HCT116 (cell line): ENCODE measurements at regions not wholly inside any gene's neighbourhood (a gene's known extent, or its start where the extent isn't known, plus 50 kb on each side); places are given as distances from the start of the nearest gene placed in this dataset.

ENCODE experiments used
- ATAC-seq: fragments of 200-7000 bp; cut with Tn5 transposase; 2 replicates; pipeline ENCODE4 v1.9.1; 2020; ENCODE audit warnings: mild to moderate bottlenecking, moderate library complexity
- BruUV-seq: library from RNA; stranded (reverse); fragments of 400-500 nt; replicated peaks from 2 replicates; lab custom pipeline; 2021; lab: Mats Ljungman, UMichigan
- CTCF ChIA-PET: fragments of 300-600 bp; sonication (Branson Sonifier 250); formaldehyde crosslinking; loops from one replicate; lab custom pipeline; 2021; ENCODE audit warnings: antibody characterized with exemption; lab: Charles Lee
- POLR2A ChIA-PET: fragments of 300-600, 350-600 bp; sonication (Branson Sonifier 250); formaldehyde crosslinking; loops from one replicate; lab custom pipeline; 2021; ENCODE audit warnings: antibody characterized with exemption; lab: Charles Lee
- RAD21 ChIA-PET, 2 experiments: fragments of 300-600 bp; sonication (Branson Sonifier 250); formaldehyde crosslinking; loops; one replicate each; lab custom pipeline; 2023; ENCODE audit warnings: low total read pairs in 2 of 2; ENCODE audit not compliant: uncharacterized antibody in 2 of 2, unreplicated experiment in 2 of 2, low non-redundant PET in 1 of 2; lab: Charles Lee
- DNase-seq: peaks from one replicate; pipeline ENCODE4 v3.0.0-alpha.2; 2010; ENCODE audit warnings: low read depth, low spot score
- H2AFZ ChIP-seq: fragments of 200-600 bp; shearing (Covaris generic), sonication (generic); 2 replicates; pipeline ENCODE4 v1.6.1; 2017; ENCODE audit warnings: low read depth, mixed run types, mixed read lengths, antibody characterized with exemption, low read length; ENCODE audit not compliant: poor library complexity, severe bottlenecking
- H3K27ac ChIP-seq: 2 replicates; pipeline ENCODE4 v1.5.1; 2012; ENCODE audit warnings: low read depth, low read length
- H3K27me3 ChIP-seq: fragments of 200-600 bp; sonication (generic); 2 replicates; pipeline ENCODE4 v1.6.1; 2016; ENCODE audit warnings: mixed run types, low read length, mixed read lengths; ENCODE audit not compliant: insufficient read depth
- H3K36me3 ChIP-seq, 2 experiments: fragments of 200-500 bp in 1 of 2; fragments of 200-600 bp in 1 of 2; sonication (Bioruptor generic) in 1 of 2; sonication (generic) in 1 of 2; 2 replicates each; pipeline versions ENCODE4 v1.5.1 to v1.6.1; 2014 to 2016; ENCODE audit warnings: low read length in 2 of 2, inconsistent platforms in 1 of 2, mixed read lengths in 1 of 2, mixed run types in 1 of 2; ENCODE audit not compliant: insufficient read depth in 2 of 2, control insufficient read depth in 1 of 2
- H3K4me1 ChIP-seq, 2 experiments: fragments of 200-600 bp in 1 of 2; sonication (generic) in 1 of 2; 2 replicates each; pipeline versions ENCODE4 v1.5.1 to v1.6.1; 2012 to 2017; ENCODE audit warnings: low read length in 2 of 2, inconsistent platforms in 1 of 2, mild to moderate bottlenecking in 1 of 2, mixed read lengths in 1 of 2, mixed run types in 1 of 2, moderate library complexity in 1 of 2; ENCODE audit not compliant: insufficient read depth in 2 of 2, control insufficient read depth in 1 of 2
- H3K4me2 ChIP-seq: fragments of 200-600 bp; sonication (generic); 2 replicates; pipeline ENCODE4 v1.6.1; 2017; ENCODE audit warnings: mixed run types, low read length, mixed read lengths
- H3K4me3 ChIP-seq, 2 experiments: fragments of 200-600 bp in 1 of 2; sonication (generic) in 1 of 2; replicated peaks in 1 of 2; 2 replicates each; pipeline ENCODE4 v1.5.1; 2011 to 2016; ENCODE audit warnings: low read length in 2 of 2, control low read depth in 1 of 2, low read depth in 1 of 2, mild to moderate bottlenecking in 1 of 2, mixed read lengths in 1 of 2, mixed run types in 1 of 2
- H3K79me2 ChIP-seq: fragments of 200-600 bp; sonication (generic); 2 replicates; pipeline ENCODE4 v1.6.1; 2017; ENCODE audit warnings: mild to moderate bottlenecking, mixed run types, low read length, moderate library complexity, mixed read lengths; ENCODE audit not compliant: insufficient read depth
- H3K9ac ChIP-seq: fragments of 200-600 bp; sonication (generic); 2 replicates; pipeline ENCODE4 v1.6.1; 2016; ENCODE audit warnings: low read length, mixed read lengths
- H3K9me2 ChIP-seq: fragments of 200-600 bp; sonication (generic), shearing (Covaris generic); 2 replicates; pipeline ENCODE4 v1.6.1; 2017; ENCODE audit warnings: mixed run types, mild to moderate bottlenecking, moderate library complexity; ENCODE audit not compliant: insufficient read depth
- H3K9me3 ChIP-seq, 2 experiments: fragments of 200-500 bp in 1 of 2; fragments of 200-600 bp in 1 of 2; sonication (Bioruptor generic) in 1 of 2; sonication (generic) in 1 of 2; 2 replicates each; pipeline ENCODE4 v1.6.1; 2014 to 2017; ENCODE audit warnings: low read length in 2 of 2, mixed read lengths in 2 of 2, inconsistent platforms in 1 of 2, low read depth in 1 of 2, mild to moderate bottlenecking in 1 of 2, mixed run types in 1 of 2, moderate library complexity in 1 of 2; ENCODE audit not compliant: control insufficient read depth in 1 of 2, insufficient read depth in 1 of 2
- H4K20me1 ChIP-seq: fragments of 200-600 bp; sonication (generic), shearing (Covaris generic); 2 replicates; pipeline ENCODE4 v1.6.1; 2017; ENCODE audit warnings: mixed run types, mild to moderate bottlenecking, moderate library complexity; ENCODE audit not compliant: insufficient read depth
- CEBPB ChIP-seq: IDR thresholded peaks from 2 replicates; pipeline ENCODE4 v1.6.1; 2012; ENCODE audit warnings: low read depth
- CTCF ChIP-seq, 3 experiments: fragments of 200-600 bp in 1 of 3; sonication (generic) in 1 of 3; IDR thresholded peaks in 2 of 3; conservative IDR thresholded peaks in 1 of 3; 2 replicates each; pipeline ENCODE4 v1.5.1; 2012 to 2017; ENCODE audit warnings: low read depth in 2 of 3, low read length in 2 of 3, antibody characterized with exemption in 1 of 3, borderline replicate concordance in 1 of 3, control low read depth in 1 of 3, mild to moderate bottlenecking in 1 of 3, mixed read lengths in 1 of 3, mixed run types in 1 of 3, moderate library complexity in 1 of 3; ENCODE audit not compliant: insufficient read depth in 1 of 3
- EGR1 ChIP-seq: IDR thresholded peaks from 2 replicates; pipeline ENCODE4 v1.6.1; 2012; ENCODE audit warnings: low read depth
- ELF1 ChIP-seq: IDR thresholded peaks from 2 replicates; pipeline ENCODE4 v1.6.1; 2012; ENCODE audit warnings: low read depth, borderline replicate concordance
- EZH2phosphoT487 ChIP-seq: fragments of 200-600 bp; IDR thresholded peaks from 2 replicates; pipeline ENCODE4 v1.6.1; 2018; ENCODE audit warnings: antibody characterized with exemption, borderline replicate concordance
- JUND ChIP-seq: IDR thresholded peaks from 2 replicates; pipeline ENCODE4 v1.6.1; 2012
- MAX ChIP-seq: IDR thresholded peaks from 2 replicates; pipeline ENCODE4 v1.6.1; 2012
- POLR2A ChIP-seq: IDR thresholded peaks from 2 replicates; pipeline ENCODE4 v1.7.0; 2011; ENCODE audit warnings: borderline replicate concordance; ENCODE audit not compliant: insufficient read depth, insufficient read length; ENCODE audit errors: extremely low read depth
- POLR2AphosphoS5 ChIP-seq: IDR thresholded peaks from 2 replicates; pipeline ENCODE4 v1.6.1; 2011; ENCODE audit warnings: mild to moderate bottlenecking, low read depth, low read length, moderate library complexity
- SIN3A ChIP-seq: IDR thresholded peaks from 2 replicates; pipeline ENCODE4 v1.6.1; 2012; ENCODE audit warnings: low read depth
- SP1 ChIP-seq: IDR thresholded peaks from 2 replicates; pipeline ENCODE4 v1.6.1; 2012; ENCODE audit warnings: low read depth
- SRF ChIP-seq: IDR thresholded peaks from 2 replicates; pipeline ENCODE4 v1.6.1; 2012; ENCODE audit warnings: low read depth
- TCF7L2 ChIP-seq: IDR thresholded peaks from 2 replicates; pipeline ENCODE4 v1.7.0; 2011; ENCODE audit warnings: borderline replicate concordance, inconsistent platforms; ENCODE audit not compliant: insufficient read depth, insufficient read length; ENCODE audit errors: extremely low read depth
- ZBTB33 ChIP-seq: IDR thresholded peaks from 2 replicates; pipeline ENCODE4 v1.6.1; 2011; ENCODE audit warnings: mild to moderate bottlenecking, low read length, moderate library complexity; ENCODE audit not compliant: insufficient replicate concordance; ENCODE audit errors: extremely low read depth
- ZFX ChIP-seq: fragments of 450-650 bp; IDR thresholded peaks from 2 replicates; pipeline ENCODE4 v1.6.1; 2017
- ZNF274 ChIP-seq: fragments of 200-500 bp; sonication (Bioruptor generic); IDR thresholded peaks from 2 replicates; pipeline ENCODE4 v1.6.1; 2014; ENCODE audit warnings: mild to moderate bottlenecking, low read depth, low read length, inconsistent platforms
- intact Hi-C: fragments of 100-400 bp; cut with micrococcal nuclease; formaldehyde crosslinking; loops from 2 replicates; pipeline ENCODE4 v1.10.0; 2022

GRCh38 chr3:165279471-165279870 is 83.3 kb upstream of the SLITRK3 start:
- no peak for ATAC-seq
- Histone ChIP-seq H3K9ac (no peak overlapping the region), H3K9me2 (no peaks in the 10 kb centered on the region), H3K79me2 (no peaks in the 10 kb centered on the region), H3K4me2 (no peak overlapping the region), H3K9me3 (no peaks in the 10 kb centered on the region), H3K27me3 (no peaks in the 10 kb centered on the region), H2AFZ (no peak overlapping the region), H3K27ac (no peak overlapping the region), H3K36me3 (no peaks in the 10 kb centered on the region), H3K4me1 (no peaks in the 10 kb centered on the region), H4K20me1 (no peaks in the 10 kb centered on the region), H3K4me3 (no peak overlapping the region)
- ChIA-PET CTCF (interaction anchor here (0.7 kb wide), 1 partner anchor 1558 kb away, joined by 3 read pairs; no protein-coding TSS in a partner anchor), POLR2A (no interaction called here), RAD21 (no interaction called here)
- DNase-seq = no peak
- intact Hi-C loops = no loop called here
- no peak for TF ChIP-seq CEBPB
- BruUV-seq = no TSS peak

GRCh38 chr3:165273411-165273810 is 77.2 kb upstream of the SLITRK3 start:
- no TSS peak for BruUV-seq
- POLR2A ChIA-PET = no interaction called here

More at GRCh38 chr3:165273411-165273810, 77.2 kb upstream of the SLITRK3 start:
- Histone ChIP-seq H3K36me3 (no peaks in the 10 kb centered on the region), H3K9me3 (no peaks in the 10 kb centered on the region), H3K79me2 (no peaks in the 10 kb centered on the region), H3K27me3 (no peaks in the 10 kb centered on the region), H2AFZ (no peak overlapping the region)
- intact Hi-C loops = no loop called here
- TF ChIP-seq POLR2A (no peak), JUND (no peak), EGR1 (no peak), SRF (no peak), TCF7L2 (no peak), CTCF (IDR thresholded peaks at IDR 0.05 in 2 of 3, conservative IDR thresholded peaks at IDR 0.05 in 1 of 3; ENCODE audit: borderline replicate concordance in 1 of 3, insufficient read depth in 1 of 3, low read depth in 2 of 3, low read length in 2 of 3) (no peak), ZBTB33 (no peak), SP1 (no peak), EZH2phosphoT487 (no peak), ZNF274 (no peak), POLR2AphosphoS5 (no peak), ZFX (no peak), ELF1 (no peak), SIN3A (no peak), MAX (no peak)
- TF ChIP-seq, all 23 proteins: peak for 0
- H3K4me3 ChIP-seq = no peak overlapping the region
- no peaks in the 10 kb centered on the region for H3K4me1 ChIP-seq
- ATAC-seq (no peak), DNase-seq (no peak)
- no peak overlapping the region for H3K4me2 ChIP-seq
- no peak overlapping the region for H3K9ac ChIP-seq
- no peak overlapping the region for H3K27ac ChIP-seq
- CTCF ChIA-PET = no interaction called here
- no peaks in the 10 kb centered on the region for H4K20me1 ChIP-seq
- RAD21 ChIA-PET = no interaction called here
- H3K9me2 ChIP-seq = no peaks in the 10 kb centered on the region
